Testis (tissue), 2 donors: ENCODE measurements at regions not wholly inside any gene's neighbourhood (a gene's known extent, or its start where the extent isn't known, plus 50 kb on each side); places are given as distances from the start of the nearest gene placed in this dataset.

Source experiments
- POLR2A ChIP-seq: fragments of 450-650 bp; IDR thresholded peaks from one replicate; pipeline ENCODE4 v1.6.1; 2017; ENCODE audit warnings: antibody characterized with exemption, mild to moderate bottlenecking, moderate library complexity
- TF ChIP-seq, protein P1 (sequence below), 3 experiments: fragments of 450-650 bp in 2 of 3; fragments of 200-600 bp in 1 of 3; sonication (generic) in 1 of 3; IDR thresholded peaks; one replicate each; pipeline ENCODE4 v1.5.1; 2016 to 2019; ENCODE audit warnings: antibody characterized with exemption in 3 of 3, mild to moderate bottlenecking in 2 of 3, moderate library complexity in 1 of 3

DNA sequence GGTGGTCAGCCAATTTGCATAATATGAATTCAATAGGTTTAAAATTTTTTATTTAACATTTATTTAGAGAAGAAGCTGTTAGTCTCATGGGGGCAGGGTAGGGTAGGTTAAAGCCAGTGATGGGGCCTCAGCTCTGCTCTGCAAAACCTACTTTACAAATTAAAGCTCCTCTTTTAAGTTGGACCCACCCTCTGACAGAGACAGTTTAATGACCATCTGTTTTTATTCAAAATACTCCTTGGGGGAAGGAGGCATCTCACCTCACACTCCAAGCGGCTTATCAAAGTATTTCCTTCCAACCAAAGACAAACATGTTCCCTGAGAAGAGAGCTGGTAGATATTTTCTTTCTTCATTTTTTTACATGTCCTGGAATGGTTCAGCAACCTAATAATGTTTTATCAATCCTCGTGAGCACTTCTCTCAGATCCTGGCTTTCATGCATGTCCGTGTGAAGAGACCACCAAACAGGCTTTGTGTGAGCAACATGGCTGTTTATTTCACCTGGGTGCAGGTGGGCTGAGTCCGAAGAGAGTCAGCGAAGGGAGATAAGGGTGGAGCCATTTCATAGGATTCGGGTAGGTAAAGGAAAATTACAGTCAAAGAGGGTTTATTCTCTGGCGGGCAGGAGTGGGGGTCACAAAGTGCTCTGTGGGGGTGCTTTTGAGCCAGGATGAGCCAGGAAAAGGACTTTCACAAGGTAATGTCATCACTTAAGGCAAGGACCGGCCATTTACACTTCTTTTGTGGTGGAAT is 184.7 kb downstream of the GJA1 start:
- TF ChIP-seq POLR2A = no peak
- TF ChIP-seq, protein P1, sequence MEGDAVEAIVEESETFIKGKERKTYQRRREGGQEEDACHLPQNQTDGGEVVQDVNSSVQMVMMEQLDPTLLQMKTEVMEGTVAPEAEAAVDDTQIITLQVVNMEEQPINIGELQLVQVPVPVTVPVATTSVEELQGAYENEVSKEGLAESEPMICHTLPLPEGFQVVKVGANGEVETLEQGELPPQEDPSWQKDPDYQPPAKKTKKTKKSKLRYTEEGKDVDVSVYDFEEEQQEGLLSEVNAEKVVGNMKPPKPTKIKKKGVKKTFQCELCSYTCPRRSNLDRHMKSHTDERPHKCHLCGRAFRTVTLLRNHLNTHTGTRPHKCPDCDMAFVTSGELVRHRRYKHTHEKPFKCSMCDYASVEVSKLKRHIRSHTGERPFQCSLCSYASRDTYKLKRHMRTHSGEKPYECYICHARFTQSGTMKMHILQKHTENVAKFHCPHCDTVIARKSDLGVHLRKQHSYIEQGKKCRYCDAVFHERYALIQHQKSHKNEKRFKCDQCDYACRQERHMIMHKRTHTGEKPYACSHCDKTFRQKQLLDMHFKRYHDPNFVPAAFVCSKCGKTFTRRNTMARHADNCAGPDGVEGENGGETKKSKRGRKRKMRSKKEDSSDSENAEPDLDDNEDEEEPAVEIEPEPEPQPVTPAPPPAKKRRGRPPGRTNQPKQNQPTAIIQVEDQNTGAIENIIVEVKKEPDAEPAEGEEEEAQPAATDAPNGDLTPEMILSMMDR (IDR thresholded peaks at IDR 0.05) = no peak
